ENCODE measurements at regions not wholly inside any gene's neighbourhood (a gene's known extent, or its start where the extent isn't known, plus 50 kb on each side); places are given as distances from the start of the nearest gene placed in this dataset.

DNA sequence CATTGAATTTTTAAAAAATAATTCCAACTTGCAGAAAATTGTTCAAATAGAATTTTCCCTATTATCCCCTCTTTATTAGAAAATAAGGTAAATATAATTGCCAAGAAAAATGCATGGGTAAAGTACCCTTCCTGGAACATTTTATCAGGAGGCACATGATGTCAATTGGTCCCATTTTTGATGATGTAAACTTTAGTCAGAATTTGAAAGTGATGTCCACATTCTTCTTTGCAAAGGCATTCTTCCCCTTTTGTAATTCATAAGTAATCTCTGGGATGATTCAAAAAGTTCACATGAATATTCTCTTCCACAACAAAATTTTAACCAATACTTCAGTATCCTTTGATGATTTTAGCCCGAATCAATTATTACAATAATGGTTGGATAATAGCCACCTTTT, 86.9 kb upstream of the ANO3 start:
- no peak for DNase-seq (ENCODE audit: low spot score)

- no peak for DNase-seq (ENCODE audit: low spot score)
Observed at GRCh38 chr11:26247340-26247739, 84.6 kb upstream of the ANO3 start.

DNA sequence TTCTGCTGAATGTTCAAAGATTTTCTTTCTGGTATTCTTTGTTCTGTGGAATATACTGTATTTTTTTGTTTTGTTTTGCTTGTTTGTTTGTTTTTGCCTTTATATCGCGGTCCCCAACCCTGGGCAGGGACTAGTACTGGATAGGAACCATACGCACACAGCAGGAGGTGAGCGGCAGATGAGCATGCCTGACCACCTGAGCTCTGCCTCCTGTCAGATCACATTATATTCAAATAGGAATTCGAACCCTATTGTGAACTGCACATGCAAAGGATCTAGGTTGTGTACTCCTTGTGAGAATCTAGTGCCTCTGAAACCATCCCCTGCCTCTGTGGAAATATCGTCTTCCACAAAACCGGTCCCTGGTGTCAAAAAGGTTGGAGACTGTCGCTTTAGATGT, 83.3 kb upstream of the ANO3 start:
- no peak for DNase-seq (ENCODE audit: low spot score)

- DNase-seq (ENCODE audit: low spot score) = no peak
Observed at GRCh38 chr11:26254378-26254777, 77.6 kb upstream of the ANO3 start.

DNA sequence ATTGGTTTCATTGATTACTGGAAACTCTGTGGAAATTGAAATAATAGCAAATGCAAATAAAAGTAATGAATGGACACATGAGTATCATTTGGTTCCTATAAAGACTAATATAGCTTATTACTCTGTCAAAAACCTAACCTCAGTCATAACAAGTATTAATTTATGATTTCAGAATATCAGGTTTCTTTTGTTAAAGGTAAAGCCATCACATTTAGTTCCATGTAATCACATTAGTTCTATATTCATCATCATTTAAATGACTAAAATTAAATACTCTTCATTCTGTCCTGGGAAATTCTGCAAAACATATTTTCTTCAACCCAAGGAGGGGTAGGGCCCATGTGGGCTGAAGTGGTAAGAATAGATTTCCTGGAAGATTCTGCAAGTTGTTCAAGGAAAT, 68.2 kb upstream of the ANO3 start:
- DNase-seq (ENCODE audit: low spot score) = no peak

- DNase-seq (ENCODE audit: low spot score) = no peak
Observed at GRCh38 chr11:26264266-26264665, 67.7 kb upstream of the ANO3 start.

DNA sequence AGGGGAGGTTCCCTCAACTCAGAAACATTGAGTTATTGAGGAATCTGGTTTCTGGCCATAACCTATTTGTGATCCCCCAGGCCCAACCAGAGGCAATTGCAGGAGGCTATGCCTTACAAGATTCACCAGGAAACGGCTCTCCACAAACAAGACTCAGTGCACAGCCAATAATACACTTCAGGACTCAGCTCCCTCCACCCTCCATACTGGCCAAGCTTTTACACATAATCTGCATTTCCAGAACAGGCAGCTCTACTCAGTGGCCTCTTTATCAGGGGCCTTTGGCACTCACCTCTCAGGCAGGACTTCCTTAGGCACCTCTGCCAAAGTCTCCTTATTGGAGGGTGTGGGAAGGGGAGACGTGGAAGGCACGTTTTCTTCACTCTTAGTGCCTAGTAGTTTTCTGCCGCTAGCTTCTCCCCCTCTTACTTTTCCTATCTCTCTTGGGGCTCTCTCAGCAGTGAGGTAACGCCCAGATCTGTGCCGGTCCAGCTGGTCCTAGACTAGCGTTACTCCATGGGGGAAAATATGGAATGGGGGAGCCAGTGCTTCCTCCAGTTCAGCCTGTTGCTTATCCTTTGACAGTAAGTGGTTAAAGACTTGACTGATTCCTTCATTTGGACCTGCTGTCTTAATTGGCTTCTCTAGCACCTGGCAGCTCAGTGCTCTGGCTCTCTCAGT, 62.8 kb upstream of the ANO3 start:
- DNase-seq (ENCODE audit: low spot score) = no peak

DNA sequence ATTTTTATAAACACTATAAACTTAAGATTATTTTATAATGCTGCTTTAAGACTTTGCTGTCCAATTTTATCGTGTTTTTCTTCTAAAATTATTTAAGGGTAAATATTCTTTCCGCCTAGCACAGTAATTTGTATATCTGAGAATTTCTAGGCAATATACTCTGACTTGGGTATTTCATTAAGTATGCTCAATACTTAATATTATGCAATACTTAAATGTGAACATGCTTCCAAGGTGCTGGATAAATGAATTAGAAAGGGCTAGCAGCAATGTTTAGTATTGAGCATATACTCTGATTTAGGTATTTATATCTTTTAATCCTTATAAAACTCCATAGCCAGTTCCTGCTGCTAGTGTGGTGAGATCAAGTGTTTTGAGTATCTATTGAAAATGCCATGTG, 60.3 kb upstream of the ANO3 start:
- no peak for DNase-seq (ENCODE audit: low spot score)

- DNase-seq (ENCODE audit: low spot score) = peak; percentile 9
Observed at GRCh38 chr11:26276798-26277424, 55.0 kb upstream of the ANO3 start.

GRCh38 chr11:26278354-26278753, 53.6 kb upstream of the ANO3 start:
- no peak for DNase-seq (ENCODE audit: low spot score)
